H9 (cell line): ENCODE measurements at regions not wholly inside any gene's neighbourhood (a gene's known extent, or its start where the extent isn't known, plus 50 kb on each side); places are given as distances from the start of the nearest gene placed in this dataset.

Experiments used
- DNase-seq: peaks from one replicate; pipeline ENCODE4 v3.0.0-alpha.2; 2017
- H2AFZ ChIP-seq: one replicate; pipeline ENCODE4 v1.6.1; 2013; ENCODE audit warnings: mild to moderate bottlenecking, low read length, control low read depth, moderate library complexity
- H2AK5ac ChIP-seq: 2 replicates; pipeline ENCODE4 v1.6.1; 2013; ENCODE audit warnings: low read length, control low read depth, mixed read lengths; ENCODE audit not compliant: insufficient read length
- H2BK120ac ChIP-seq: one replicate; pipeline ENCODE4 v1.6.1; 2013; ENCODE audit warnings: low read depth, mild to moderate bottlenecking, low read length, control low read depth, inconsistent platforms; ENCODE audit not compliant: poor library complexity, severe bottlenecking
- H2BK12ac ChIP-seq: 2 replicates; pipeline ENCODE4 v1.6.1; 2013; ENCODE audit warnings: low read length, control low read depth, mixed read lengths, low read depth; ENCODE audit not compliant: insufficient read length
- H2BK15ac ChIP-seq: 2 replicates; pipeline ENCODE4 v1.6.1; 2013; ENCODE audit warnings: low read depth, low read length, control low read depth
- H2BK20ac ChIP-seq: one replicate; pipeline ENCODE4 v1.6.1; 2013; ENCODE audit warnings: low read depth, mild to moderate bottlenecking, low read length, control low read depth, inconsistent platforms; ENCODE audit not compliant: poor library complexity, severe bottlenecking
- H2BK5ac ChIP-seq: 2 replicates; pipeline ENCODE4 v1.6.1; 2013; ENCODE audit warnings: low read length, control low read depth, mixed read lengths; ENCODE audit not compliant: insufficient read length
- H3K14ac ChIP-seq: 2 replicates; pipeline ENCODE4 v1.6.1; 2013; ENCODE audit warnings: low read length, control low read depth; ENCODE audit not compliant: insufficient read depth
- H3K18ac ChIP-seq: 2 replicates; pipeline ENCODE4 v1.6.1; 2013; ENCODE audit warnings: low read depth, mild to moderate bottlenecking, mixed read lengths, low read length, control low read depth; ENCODE audit not compliant: insufficient read length
- H3K23ac ChIP-seq: 2 replicates; pipeline ENCODE4 v1.6.1; 2013; ENCODE audit warnings: low read length, control low read depth, mixed read lengths, low read depth; ENCODE audit not compliant: insufficient read length
- H3K23me2 ChIP-seq: 2 replicates; pipeline ENCODE4 v1.6.1; 2013; ENCODE audit warnings: low read depth, mild to moderate bottlenecking, mixed read lengths, low read length, control low read depth; ENCODE audit not compliant: insufficient read length, poor library complexity, severe bottlenecking
- H3K27ac ChIP-seq: 2 replicates; pipeline ENCODE4 v1.5.1; 2013; ENCODE audit warnings: low read length, control low read depth, mixed read lengths, low read depth; ENCODE audit not compliant: insufficient read length
- H3K27me3 ChIP-seq: 2 replicates; pipeline ENCODE4 v1.6.1; 2013; ENCODE audit warnings: low read length, control low read depth, inconsistent platforms; ENCODE audit not compliant: insufficient read depth
- H3K4ac ChIP-seq: 2 replicates; pipeline ENCODE4 v1.6.1; 2013; ENCODE audit warnings: low read depth, mild to moderate bottlenecking, control low read depth, inconsistent platforms, low read length, moderate library complexity
- H3K4me1 ChIP-seq: 2 replicates; pipeline ENCODE4 v1.6.1; 2013; ENCODE audit warnings: low read length, control low read depth, inconsistent platforms; ENCODE audit not compliant: insufficient read depth
- H3K4me2 ChIP-seq: 2 replicates; pipeline ENCODE4 v1.6.1; 2013; ENCODE audit warnings: low read length, control low read depth, mixed read lengths; ENCODE audit not compliant: insufficient read length, insufficient read depth
- H3K56ac ChIP-seq: 2 replicates; pipeline ENCODE4 v1.6.1; 2013; ENCODE audit warnings: low read depth, mild to moderate bottlenecking, mixed read lengths, low read length, control low read depth; ENCODE audit not compliant: insufficient read length
- H3K79me1 ChIP-seq: 2 replicates; pipeline ENCODE4 v1.6.1; 2013; ENCODE audit warnings: low read depth, mild to moderate bottlenecking, moderate library complexity, low read length, control low read depth, inconsistent platforms; ENCODE audit not compliant: insufficient read depth, poor library complexity, severe bottlenecking
- H3K79me2 ChIP-seq: 2 replicates; pipeline ENCODE4 v1.6.1; 2013; ENCODE audit warnings: low read length, control low read depth, inconsistent platforms; ENCODE audit not compliant: insufficient read depth
- H3K9ac ChIP-seq: 2 replicates; pipeline ENCODE4 v1.6.1; 2013; ENCODE audit warnings: low read length, control low read depth, mixed read lengths; ENCODE audit not compliant: insufficient read length; ENCODE audit errors: extremely low read depth
- H3K9me3 ChIP-seq: one replicate; pipeline ENCODE4 v1.6.1; 2013; ENCODE audit warnings: low read depth, low read length, inconsistent platforms; ENCODE audit not compliant: control insufficient read depth
- H3T11ph ChIP-seq: one replicate; pipeline ENCODE4 v1.6.1; 2013; ENCODE audit warnings: mild to moderate bottlenecking, low read length, control low read depth, inconsistent platforms
- H4K20me1 ChIP-seq: one replicate; pipeline ENCODE4 v1.6.1; 2013; ENCODE audit not compliant: control insufficient read depth, insufficient read length, insufficient read depth
- H4K5ac ChIP-seq: 2 replicates; pipeline ENCODE4 v1.6.1; 2013; ENCODE audit warnings: low read depth, mild to moderate bottlenecking, mixed read lengths, low read length, control low read depth; ENCODE audit not compliant: insufficient read length
- H4K8ac ChIP-seq: replicated peaks from 2 replicates; pipeline ENCODE4 v1.6.1; 2013; ENCODE audit warnings: low read length, control low read depth, mixed read lengths, low read depth; ENCODE audit not compliant: insufficient read length
- H4K91ac ChIP-seq: 2 replicates; pipeline ENCODE4 v1.6.1; 2013; ENCODE audit warnings: low read depth, mild to moderate bottlenecking, moderate library complexity, mixed read lengths, low read length, control low read depth; ENCODE audit not compliant: insufficient read length
- H3K27ac Mint-ChIP-seq, 3 experiments: 2 replicates in 2 of 3; 3 replicates in 1 of 3; pipeline ENCODE4 v1.8.0; 2020 to 2021; ENCODE audit warnings: mixed read lengths in 3 of 3, mild to moderate bottlenecking in 1 of 3, moderate library complexity in 1 of 3
- H3K27me3 Mint-ChIP-seq: 2 replicates; pipeline ENCODE4 v1.8.0; 2021; ENCODE audit warnings: low read depth, mild to moderate bottlenecking, moderate library complexity, mixed read lengths
- H3K36me3 Mint-ChIP-seq, 3 experiments: 2 replicates in 2 of 3; 3 replicates in 1 of 3; pipeline ENCODE4 v1.8.0; 2020 to 2021; ENCODE audit warnings: low read depth in 3 of 3, mixed read lengths in 3 of 3; ENCODE audit not compliant: insufficient read depth in 1 of 3
- H3K4me1 Mint-ChIP-seq, 2 experiments: 2 replicates each; pipeline ENCODE4 v1.8.0; 2020; ENCODE audit warnings: mixed read lengths in 2 of 2
- H3K4me3 Mint-ChIP-seq, 2 experiments: 2 replicates in 1 of 2; 3 replicates in 1 of 2; pipeline ENCODE4 v1.8.0; 2020 to 2021; ENCODE audit warnings: mild to moderate bottlenecking in 2 of 2, mixed read lengths in 2 of 2, moderate library complexity in 1 of 2
- H3K9me3 Mint-ChIP-seq, 2 experiments: 2 replicates in 1 of 2; 3 replicates in 1 of 2; pipeline ENCODE4 v1.8.0; 2020; ENCODE audit warnings: mild to moderate bottlenecking in 2 of 2, mixed read lengths in 2 of 2, moderate library complexity in 1 of 2
- CTCF ChIP-seq: fragments of 200-600 bp; sonication (generic); conservative IDR thresholded peaks from 3 replicates; pipeline ENCODE4 v1.8.0; 2021; ENCODE audit warnings: antibody characterized with exemption, mild to moderate bottlenecking
- WGBS: extraction: QIAGEN DNeasy Blood & Tissue Kit; methylation state at CpG from one replicate; pipeline ENCODE4 v1.1.7; 2013; ENCODE audit warnings: missing lambda C conversion rate, low lambda C conversion rate, mixed read lengths; ENCODE audit not compliant: insufficient read length; ENCODE audit errors: extremely low coverage; 5-methylcytosine and 5-hydroxymethylcytosine counted together

GRCh38 chr11:109192864-109193263 is 229.1 kb upstream of the C11orf87 start:
- Histone ChIP-seq H3K79me1 (no peaks in the 10 kb centered on the region), H3K27me3 (no peaks in the 10 kb centered on the region), H3K4me1 (no peaks in the 10 kb centered on the region), H3K23me2 (no peaks in the 10 kb centered on the region), H2AFZ (no peak overlapping the region), H3K9ac (no peak overlapping the region), H4K8ac (no peak overlapping the region), H3K27ac (no peak overlapping the region), H2BK120ac (no peak overlapping the region), H3K4me2 (no peak overlapping the region), H4K20me1 (no peaks in the 10 kb centered on the region), H3T11ph (no peak overlapping the region), H2BK12ac (no peak overlapping the region), H4K91ac (no peak overlapping the region), H3K56ac (no peak overlapping the region), H3K14ac (no peak overlapping the region), H3K9me3 (no peaks in the 10 kb centered on the region), H2BK15ac (no peak overlapping the region), H3K18ac (no peak overlapping the region), H3K79me2 (no peaks in the 10 kb centered on the region), H2AK5ac (no peak overlapping the region), H3K23ac (no peak overlapping the region), H2BK5ac (no peak overlapping the region), H2BK20ac (no peak overlapping the region), H3K4ac (no peak overlapping the region), H4K5ac (no peak overlapping the region)
- DNase-seq, result no peak
- no peak for TF ChIP-seq CTCF
- H3K4me3 Mint-ChIP-seq, result no peak overlapping the region
- peaks cover 23 to 30% of the 10 kb centered on the region in 2 experiments for H3K9me3 Mint-ChIP-seq
- no CpG with 5 or more reads among the region's 6 CpGs for WGBS
- no peaks in the 10 kb centered on the region for H3K27me3 Mint-ChIP-seq
- H3K27ac Mint-ChIP-seq, result no peak overlapping the region
- H3K36me3 Mint-ChIP-seq, result peaks cover 7 to 32% (median 16%) of the 10 kb centered on the region in 3 experiments; a peak in 6 of 7 replicates
- peaks cover 0 to under 1% of the 10 kb centered on the region in 2 experiments; a peak in 1 of 4 replicates for H3K4me1 Mint-ChIP-seq
